ENCODE measurements at regions not wholly inside any gene's neighbourhood (a gene's known extent, or its start where the extent isn't known, plus 50 kb on each side); places are given as distances from the start of the nearest gene placed in this dataset.

DNA sequence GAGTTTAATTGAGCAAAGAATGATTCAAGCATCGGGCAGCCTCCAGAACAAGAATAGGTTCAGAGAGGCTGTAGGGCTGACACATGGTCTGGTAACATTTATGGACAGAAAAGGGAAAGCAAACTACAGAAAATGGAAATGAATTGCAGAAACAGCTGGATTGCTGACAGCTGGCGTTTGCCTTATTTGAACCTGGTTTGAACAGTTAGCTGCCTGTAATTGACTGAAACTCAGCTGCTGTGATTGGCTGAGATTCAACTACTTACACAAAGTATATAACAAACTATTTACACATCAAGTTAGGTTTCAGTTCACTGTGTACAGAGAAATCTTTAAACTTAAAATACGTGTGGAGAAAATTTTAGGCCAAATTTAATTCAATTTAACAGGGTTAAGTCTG is 441.7 kb downstream of the PRELID2 start:
- H3K27me3 Mint-ChIP-seq (ENCODE audit: unreplicated experiment), result peaks cover 2% of the 10 kb centered on the region
- H3K36me3 Mint-ChIP-seq (ENCODE audit: low read depth, unreplicated experiment), result no peaks in the 10 kb centered on the region
- H3K4me1 Mint-ChIP-seq (ENCODE audit: unreplicated experiment), result no peaks in the 10 kb centered on the region
- no peak for DNase-seq (ENCODE audit: low spot score)
- H3K27ac Mint-ChIP-seq (ENCODE audit: unreplicated experiment), result no peak overlapping the region
- no peaks in the 10 kb centered on the region for H3K9me3 Mint-ChIP-seq (ENCODE audit: unreplicated experiment)
- TF ChIP-seq, protein P1, sequence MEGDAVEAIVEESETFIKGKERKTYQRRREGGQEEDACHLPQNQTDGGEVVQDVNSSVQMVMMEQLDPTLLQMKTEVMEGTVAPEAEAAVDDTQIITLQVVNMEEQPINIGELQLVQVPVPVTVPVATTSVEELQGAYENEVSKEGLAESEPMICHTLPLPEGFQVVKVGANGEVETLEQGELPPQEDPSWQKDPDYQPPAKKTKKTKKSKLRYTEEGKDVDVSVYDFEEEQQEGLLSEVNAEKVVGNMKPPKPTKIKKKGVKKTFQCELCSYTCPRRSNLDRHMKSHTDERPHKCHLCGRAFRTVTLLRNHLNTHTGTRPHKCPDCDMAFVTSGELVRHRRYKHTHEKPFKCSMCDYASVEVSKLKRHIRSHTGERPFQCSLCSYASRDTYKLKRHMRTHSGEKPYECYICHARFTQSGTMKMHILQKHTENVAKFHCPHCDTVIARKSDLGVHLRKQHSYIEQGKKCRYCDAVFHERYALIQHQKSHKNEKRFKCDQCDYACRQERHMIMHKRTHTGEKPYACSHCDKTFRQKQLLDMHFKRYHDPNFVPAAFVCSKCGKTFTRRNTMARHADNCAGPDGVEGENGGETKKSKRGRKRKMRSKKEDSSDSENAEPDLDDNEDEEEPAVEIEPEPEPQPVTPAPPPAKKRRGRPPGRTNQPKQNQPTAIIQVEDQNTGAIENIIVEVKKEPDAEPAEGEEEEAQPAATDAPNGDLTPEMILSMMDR (IDR thresholded peaks at IDR 0.05; ENCODE audit: unreplicated experiment), result no peak
- H3K4me3 Mint-ChIP-seq (ENCODE audit: unreplicated experiment), result no peak overlapping the region

DNA sequence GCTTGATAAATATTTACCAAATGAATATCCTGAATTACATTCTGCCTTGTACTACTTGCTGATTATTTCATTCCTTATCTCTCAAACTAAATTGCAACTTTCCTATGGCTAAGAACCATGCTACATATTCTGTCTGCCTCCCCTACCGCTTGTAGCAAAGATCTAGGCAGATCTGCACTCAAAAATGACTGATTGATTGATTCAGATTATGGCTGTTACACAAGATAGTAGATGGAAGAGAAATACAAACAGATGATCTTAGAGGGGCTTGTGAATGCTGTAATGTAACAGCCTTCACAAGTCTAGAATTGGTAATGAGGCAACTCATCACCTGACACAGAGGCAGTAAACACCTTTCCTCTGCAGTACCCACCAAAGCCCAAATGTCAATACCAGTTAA is 446.1 kb downstream of the PRELID2 start:
- TF ChIP-seq, protein P1 (IDR thresholded peaks at IDR 0.05; ENCODE audit: unreplicated experiment), result no peak
- no peaks in the 10 kb centered on the region for H3K9me3 Mint-ChIP-seq (ENCODE audit: unreplicated experiment)
- H3K27ac Mint-ChIP-seq (ENCODE audit: unreplicated experiment), result no peak overlapping the region
- H3K4me1 Mint-ChIP-seq (ENCODE audit: unreplicated experiment), result no peaks in the 10 kb centered on the region
- no peak for DNase-seq (ENCODE audit: low spot score)
- no peaks in the 10 kb centered on the region for H3K36me3 Mint-ChIP-seq (ENCODE audit: low read depth, unreplicated experiment)
- H3K4me3 Mint-ChIP-seq (ENCODE audit: unreplicated experiment), result no peak overlapping the region
- H3K27me3 Mint-ChIP-seq (ENCODE audit: unreplicated experiment), result peaks cover 2% of the 10 kb centered on the region

DNA sequence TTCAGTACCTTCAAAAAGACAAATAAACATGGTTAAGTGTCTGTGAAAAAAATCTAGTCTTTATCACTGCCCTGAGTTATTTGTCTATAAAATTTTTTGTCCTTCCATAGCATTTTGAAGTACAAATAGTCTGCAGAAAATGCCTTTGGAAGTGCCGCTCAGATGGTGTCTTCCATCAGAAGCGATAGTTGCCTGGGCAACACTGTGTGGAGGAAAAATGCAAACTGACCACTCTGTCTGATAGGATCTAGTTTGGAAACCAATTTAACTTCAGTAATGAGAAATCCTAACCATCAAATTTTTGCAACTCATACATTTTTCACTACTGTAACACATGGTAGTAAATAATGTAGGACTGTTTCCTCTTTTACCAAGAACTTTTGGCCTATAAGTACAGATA is 449.9 kb downstream of the PRELID2 start:
- DNase-seq (ENCODE audit: low spot score), result no peak
- Mint-ChIP-seq H3K27ac (ENCODE audit: unreplicated experiment) (no peak overlapping the region), H3K4me1 (ENCODE audit: unreplicated experiment) (no peaks in the 10 kb centered on the region), H3K27me3 (ENCODE audit: unreplicated experiment) (no peaks in the 10 kb centered on the region), H3K36me3 (ENCODE audit: low read depth, unreplicated experiment) (no peaks in the 10 kb centered on the region), H3K9me3 (ENCODE audit: unreplicated experiment) (no peaks in the 10 kb centered on the region), H3K4me3 (ENCODE audit: unreplicated experiment) (no peak overlapping the region)
- TF ChIP-seq, protein P1 (IDR thresholded peaks at IDR 0.05; ENCODE audit: unreplicated experiment), result no peak

DNA sequence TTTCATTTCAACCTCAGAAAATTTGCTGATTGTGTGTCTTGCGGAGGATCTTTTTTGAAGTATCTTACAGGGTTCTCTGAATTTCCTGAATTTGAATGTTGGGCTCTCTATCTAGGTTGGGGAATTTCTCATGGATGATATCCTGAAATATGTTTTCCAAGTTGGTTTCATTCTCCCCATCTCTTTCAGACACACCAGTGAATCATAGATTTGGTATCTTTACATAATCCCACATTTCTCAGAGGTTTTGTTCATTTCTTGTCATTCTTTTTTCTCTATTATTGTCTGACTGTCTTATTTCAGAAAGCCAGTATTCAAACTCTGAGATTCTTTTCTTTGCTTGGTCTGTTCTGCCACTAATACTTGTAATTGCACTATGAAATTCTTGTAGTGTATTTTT is 456.9 kb downstream of the PRELID2 start:
- H3K9me3 Mint-ChIP-seq (ENCODE audit: unreplicated experiment), result no peaks in the 10 kb centered on the region
- no peak overlapping the region for H3K4me3 Mint-ChIP-seq (ENCODE audit: unreplicated experiment)
- H3K27ac Mint-ChIP-seq (ENCODE audit: unreplicated experiment), result no peak overlapping the region
- no peaks in the 10 kb centered on the region for H3K4me1 Mint-ChIP-seq (ENCODE audit: unreplicated experiment)
- TF ChIP-seq, protein P1 (IDR thresholded peaks at IDR 0.05; ENCODE audit: unreplicated experiment), result no peak
- peaks cover 3% of the 10 kb centered on the region for H3K27me3 Mint-ChIP-seq (ENCODE audit: unreplicated experiment)
- H3K36me3 Mint-ChIP-seq (ENCODE audit: low read depth, unreplicated experiment), result no peaks in the 10 kb centered on the region
- no peak for DNase-seq (ENCODE audit: low spot score)

DNA sequence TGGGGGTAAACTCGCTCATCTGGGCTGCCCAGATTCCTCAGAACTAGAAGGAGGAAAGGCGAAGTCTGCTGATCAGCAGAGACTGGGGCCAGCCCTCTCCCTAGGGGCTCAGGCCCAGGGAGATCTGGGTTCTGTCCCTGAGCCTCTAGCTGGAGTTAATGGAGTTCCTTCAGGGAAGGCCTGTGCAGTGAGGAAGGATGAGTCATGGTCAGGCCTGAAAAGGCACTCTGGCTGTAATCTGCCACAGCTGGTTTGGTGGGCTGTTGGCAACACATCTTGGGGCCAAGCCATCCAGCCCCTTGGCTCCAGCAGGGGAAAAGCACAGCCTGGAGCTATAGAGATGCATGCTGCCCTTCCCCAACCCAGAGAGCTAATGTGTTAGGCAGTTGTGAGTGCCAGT is 459.6 kb downstream of the PRELID2 start:
- no peaks in the 10 kb centered on the region for H3K9me3 Mint-ChIP-seq (ENCODE audit: unreplicated experiment)
- H3K4me1 Mint-ChIP-seq (ENCODE audit: unreplicated experiment), result no peaks in the 10 kb centered on the region
- no peaks in the 10 kb centered on the region for H3K36me3 Mint-ChIP-seq (ENCODE audit: low read depth, unreplicated experiment)
- TF ChIP-seq, protein P1 (IDR thresholded peaks at IDR 0.05; ENCODE audit: unreplicated experiment), result no peak
- DNase-seq (ENCODE audit: low spot score), result no peak
- H3K27ac Mint-ChIP-seq (ENCODE audit: unreplicated experiment), result no peak overlapping the region
- peaks cover 3% of the 10 kb centered on the region for H3K27me3 Mint-ChIP-seq (ENCODE audit: unreplicated experiment)
- no peak overlapping the region for H3K4me3 Mint-ChIP-seq (ENCODE audit: unreplicated experiment)
